ENCODE measurements at regions not wholly inside any gene's neighbourhood (a gene's known extent, or its start where the extent isn't known, plus 50 kb on each side); places are given as distances from the start of the nearest gene placed in this dataset.

GRCh38 chr1:90132306-90132705, 137.4 kb downstream of the ZNF326 start:
- DNase-seq (ENCODE audit: insufficient read length, low spot score) = no peak
- no peak for FAIRE-seq
- no peak for TF ChIP-seq SPI1 (IDR thresholded peaks at IDR 0.05; ENCODE audit: low read depth, low read length)
- TF ChIP-seq POLR2A (IDR thresholded peaks at IDR 0.05; ENCODE audit: low read depth, low read length) = no peak
- TF ChIP-seq POLR2AphosphoS5 (IDR thresholded peaks at IDR 0.05; ENCODE audit: low read depth, low read length) = no peak
- TF ChIP-seq PAX5 (IDR thresholded peaks at IDR 0.05; ENCODE audit: insufficient read depth, low read length, severe bottlenecking) = no peak
- no peak for TF ChIP-seq POU2F2 (IDR thresholded peaks at IDR 0.05; ENCODE audit: low read depth, low read length)
- no peak for TF ChIP-seq TAF1 (IDR thresholded peaks at IDR 0.05; ENCODE audit: low read depth, low read length)

GRCh38 chr1:90127288-90127953, 132.5 kb downstream of the ZNF326 start:
- DNase-seq (ENCODE audit: insufficient read length, low spot score) (no peak), FAIRE-seq (no peak)
- TF ChIP-seq POLR2A (IDR thresholded peaks at IDR 0.05; ENCODE audit: low read depth, low read length) = no peak
- no peak for TF ChIP-seq SPI1 (IDR thresholded peaks at IDR 0.05; ENCODE audit: low read depth, low read length)
- TF ChIP-seq POU2F2 (IDR thresholded peaks at IDR 0.05; ENCODE audit: low read depth, low read length) = no peak
- no peak for TF ChIP-seq TAF1 (IDR thresholded peaks at IDR 0.05; ENCODE audit: low read depth, low read length)
- no peak for TF ChIP-seq PAX5 (IDR thresholded peaks at IDR 0.05; ENCODE audit: insufficient read depth, low read length, severe bottlenecking)
- no peak for TF ChIP-seq POLR2AphosphoS5 (IDR thresholded peaks at IDR 0.05; ENCODE audit: low read depth, low read length)

GRCh38 chr1:90126834-90127233, 131.9 kb downstream of the ZNF326 start:
- no peak for TF ChIP-seq POLR2AphosphoS5 (IDR thresholded peaks at IDR 0.05; ENCODE audit: low read depth, low read length)
- TF ChIP-seq POLR2A (IDR thresholded peaks at IDR 0.05; ENCODE audit: low read depth, low read length) = no peak
- TF ChIP-seq TAF1 (IDR thresholded peaks at IDR 0.05; ENCODE audit: low read depth, low read length) = no peak
- no peak for TF ChIP-seq PAX5 (IDR thresholded peaks at IDR 0.05; ENCODE audit: insufficient read depth, low read length, severe bottlenecking)
- TF ChIP-seq SPI1 (IDR thresholded peaks at IDR 0.05; ENCODE audit: low read depth, low read length) = no peak
- no peak for TF ChIP-seq POU2F2 (IDR thresholded peaks at IDR 0.05; ENCODE audit: low read depth, low read length)
- FAIRE-seq (no peak), DNase-seq (ENCODE audit: insufficient read length, low spot score) (no peak)

- no peak for TF ChIP-seq POU2F2 (IDR thresholded peaks at IDR 0.05; ENCODE audit: low read depth, low read length)
- no peak for TF ChIP-seq PAX5 (IDR thresholded peaks at IDR 0.05; ENCODE audit: insufficient read depth, low read length, severe bottlenecking)
- TF ChIP-seq TAF1 (IDR thresholded peaks at IDR 0.05; ENCODE audit: low read depth, low read length) = no peak
- TF ChIP-seq POLR2A (IDR thresholded peaks at IDR 0.05; ENCODE audit: low read depth, low read length) = no peak
- TF ChIP-seq POLR2AphosphoS5 (IDR thresholded peaks at IDR 0.05; ENCODE audit: low read depth, low read length) = no peak
- TF ChIP-seq SPI1 (IDR thresholded peaks at IDR 0.05; ENCODE audit: low read depth, low read length) = no peak
- FAIRE-seq = no peak
- DNase-seq (ENCODE audit: insufficient read length, low spot score) = no peak
These were observed 127.9 kb downstream of the ZNF326 start for GRCh38 chr1:90122654-90123340.

- DNase-seq (ENCODE audit: insufficient read length, low spot score) = no peak
- FAIRE-seq = no peak
- TF ChIP-seq POLR2A (IDR thresholded peaks at IDR 0.05; ENCODE audit: low read depth, low read length) (no peak), TAF1 (IDR thresholded peaks at IDR 0.05; ENCODE audit: low read depth, low read length) (no peak), SPI1 (IDR thresholded peaks at IDR 0.05; ENCODE audit: low read depth, low read length) (no peak), POLR2AphosphoS5 (IDR thresholded peaks at IDR 0.05; ENCODE audit: low read depth, low read length) (no peak), POU2F2 (IDR thresholded peaks at IDR 0.05; ENCODE audit: low read depth, low read length) (no peak), PAX5 (IDR thresholded peaks at IDR 0.05; ENCODE audit: insufficient read depth, low read length, severe bottlenecking) (no peak)
These were observed 119.7 kb downstream of the ZNF326 start for GRCh38 chr1:90114521-90115141.

GRCh38 chr1:90107990-90108389, 113.1 kb downstream of the ZNF326 start:
- DNase-seq (ENCODE audit: insufficient read length, low spot score) (no peak), FAIRE-seq (no peak)
- TF ChIP-seq TAF1 (IDR thresholded peaks at IDR 0.05; ENCODE audit: low read depth, low read length) (no peak), POU2F2 (IDR thresholded peaks at IDR 0.05; ENCODE audit: low read depth, low read length) (no peak), SPI1 (IDR thresholded peaks at IDR 0.05; ENCODE audit: low read depth, low read length) (no peak), POLR2A (IDR thresholded peaks at IDR 0.05; ENCODE audit: low read depth, low read length) (no peak), POLR2AphosphoS5 (IDR thresholded peaks at IDR 0.05; ENCODE audit: low read depth, low read length) (no peak), PAX5 (IDR thresholded peaks at IDR 0.05; ENCODE audit: insufficient read depth, low read length, severe bottlenecking) (no peak)

- DNase-seq (ENCODE audit: insufficient read length, low spot score) (no peak), FAIRE-seq (no peak)
- TF ChIP-seq TAF1 (IDR thresholded peaks at IDR 0.05; ENCODE audit: low read depth, low read length) (no peak), POLR2AphosphoS5 (IDR thresholded peaks at IDR 0.05; ENCODE audit: low read depth, low read length) (no peak), POLR2A (IDR thresholded peaks at IDR 0.05; ENCODE audit: low read depth, low read length) (no peak), SPI1 (IDR thresholded peaks at IDR 0.05; ENCODE audit: low read depth, low read length) (no peak), POU2F2 (IDR thresholded peaks at IDR 0.05; ENCODE audit: low read depth, low read length) (no peak), PAX5 (IDR thresholded peaks at IDR 0.05; ENCODE audit: insufficient read depth, low read length, severe bottlenecking) (no peak)
These were observed 111.4 kb downstream of the ZNF326 start for GRCh38 chr1:90106311-90106710.

- no peak for FAIRE-seq
- TF ChIP-seq POU2F2 (IDR thresholded peaks at IDR 0.05; ENCODE audit: low read depth, low read length) (no peak), SPI1 (IDR thresholded peaks at IDR 0.05; ENCODE audit: low read depth, low read length) (no peak), PAX5 (IDR thresholded peaks at IDR 0.05; ENCODE audit: insufficient read depth, low read length, severe bottlenecking) (no peak), POLR2AphosphoS5 (IDR thresholded peaks at IDR 0.05; ENCODE audit: low read depth, low read length) (no peak), POLR2A (IDR thresholded peaks at IDR 0.05; ENCODE audit: low read depth, low read length) (no peak), TAF1 (IDR thresholded peaks at IDR 0.05; ENCODE audit: low read depth, low read length) (no peak)
- DNase-seq (ENCODE audit: insufficient read length, low spot score) = no peak
These were observed 110.1 kb downstream of the ZNF326 start for GRCh38 chr1:90104941-90105538.

- DNase-seq (ENCODE audit: insufficient read length, low spot score) = no peak
- TF ChIP-seq POLR2AphosphoS5 (IDR thresholded peaks at IDR 0.05; ENCODE audit: low read depth, low read length) = no peak
- no peak for TF ChIP-seq POLR2A (IDR thresholded peaks at IDR 0.05; ENCODE audit: low read depth, low read length)
- no peak for TF ChIP-seq POU2F2 (IDR thresholded peaks at IDR 0.05; ENCODE audit: low read depth, low read length)
- no peak for TF ChIP-seq PAX5 (IDR thresholded peaks at IDR 0.05; ENCODE audit: insufficient read depth, low read length, severe bottlenecking)
- no peak for TF ChIP-seq SPI1 (IDR thresholded peaks at IDR 0.05; ENCODE audit: low read depth, low read length)
- TF ChIP-seq TAF1 (IDR thresholded peaks at IDR 0.05; ENCODE audit: low read depth, low read length) = no peak
- no peak for FAIRE-seq
These were observed 105.7 kb downstream of the ZNF326 start for GRCh38 chr1:90100566-90100965.
